HCT116 (cell line): ENCODE measurements at regions not wholly inside any gene's neighbourhood (a gene's known extent, or its start where the extent isn't known, plus 50 kb on each side); places are given as distances from the start of the nearest gene placed in this dataset.

Source experiments
- ATAC-seq: fragments of 200-7000 bp; cut with Tn5 transposase; 2 replicates; pipeline ENCODE4 v1.9.1; 2020; ENCODE audit warnings: mild to moderate bottlenecking, moderate library complexity
- BruUV-seq: library from RNA; stranded (reverse); fragments of 400-500 nt; replicated peaks from 2 replicates; lab custom pipeline; 2021; lab: Mats Ljungman, UMichigan
- CTCF ChIA-PET: fragments of 300-600 bp; sonication (Branson Sonifier 250); formaldehyde crosslinking; loops from one replicate; lab custom pipeline; 2021; ENCODE audit warnings: antibody characterized with exemption; lab: Charles Lee
- POLR2A ChIA-PET: fragments of 300-600, 350-600 bp; sonication (Branson Sonifier 250); formaldehyde crosslinking; loops from one replicate; lab custom pipeline; 2021; ENCODE audit warnings: antibody characterized with exemption; lab: Charles Lee
- RAD21 ChIA-PET, 2 experiments: fragments of 300-600 bp; sonication (Branson Sonifier 250); formaldehyde crosslinking; loops; one replicate each; lab custom pipeline; 2023; ENCODE audit warnings: low total read pairs in 2 of 2; ENCODE audit not compliant: uncharacterized antibody in 2 of 2, unreplicated experiment in 2 of 2, low non-redundant PET in 1 of 2; lab: Charles Lee
- DNase-seq: peaks from one replicate; pipeline ENCODE4 v3.0.0-alpha.2; 2010; ENCODE audit warnings: low read depth, low spot score
- H2AFZ ChIP-seq: fragments of 200-600 bp; shearing (Covaris generic), sonication (generic); 2 replicates; pipeline ENCODE4 v1.6.1; 2017; ENCODE audit warnings: low read depth, mixed run types, mixed read lengths, antibody characterized with exemption, low read length; ENCODE audit not compliant: poor library complexity, severe bottlenecking
- H3K27ac ChIP-seq: 2 replicates; pipeline ENCODE4 v1.5.1; 2012; ENCODE audit warnings: low read depth, low read length
- H3K27me3 ChIP-seq: fragments of 200-600 bp; sonication (generic); 2 replicates; pipeline ENCODE4 v1.6.1; 2016; ENCODE audit warnings: mixed run types, low read length, mixed read lengths; ENCODE audit not compliant: insufficient read depth
- H3K36me3 ChIP-seq, 2 experiments: fragments of 200-500 bp in 1 of 2; fragments of 200-600 bp in 1 of 2; sonication (Bioruptor generic) in 1 of 2; sonication (generic) in 1 of 2; 2 replicates each; pipeline versions ENCODE4 v1.5.1 to v1.6.1; 2014 to 2016; ENCODE audit warnings: low read length in 2 of 2, inconsistent platforms in 1 of 2, mixed read lengths in 1 of 2, mixed run types in 1 of 2; ENCODE audit not compliant: insufficient read depth in 2 of 2, control insufficient read depth in 1 of 2
- H3K4me1 ChIP-seq, 2 experiments: fragments of 200-600 bp in 1 of 2; sonication (generic) in 1 of 2; 2 replicates each; pipeline versions ENCODE4 v1.5.1 to v1.6.1; 2012 to 2017; ENCODE audit warnings: low read length in 2 of 2, inconsistent platforms in 1 of 2, mild to moderate bottlenecking in 1 of 2, mixed read lengths in 1 of 2, mixed run types in 1 of 2, moderate library complexity in 1 of 2; ENCODE audit not compliant: insufficient read depth in 2 of 2, control insufficient read depth in 1 of 2
- H3K4me2 ChIP-seq: fragments of 200-600 bp; sonication (generic); 2 replicates; pipeline ENCODE4 v1.6.1; 2017; ENCODE audit warnings: mixed run types, low read length, mixed read lengths
- H3K4me3 ChIP-seq, 2 experiments: fragments of 200-600 bp in 1 of 2; sonication (generic) in 1 of 2; replicated peaks in 1 of 2; 2 replicates each; pipeline ENCODE4 v1.5.1; 2011 to 2016; ENCODE audit warnings: low read length in 2 of 2, control low read depth in 1 of 2, low read depth in 1 of 2, mild to moderate bottlenecking in 1 of 2, mixed read lengths in 1 of 2, mixed run types in 1 of 2
- H3K79me2 ChIP-seq: fragments of 200-600 bp; sonication (generic); 2 replicates; pipeline ENCODE4 v1.6.1; 2017; ENCODE audit warnings: mild to moderate bottlenecking, mixed run types, low read length, moderate library complexity, mixed read lengths; ENCODE audit not compliant: insufficient read depth
- H3K9ac ChIP-seq: fragments of 200-600 bp; sonication (generic); 2 replicates; pipeline ENCODE4 v1.6.1; 2016; ENCODE audit warnings: low read length, mixed read lengths
- H3K9me2 ChIP-seq: fragments of 200-600 bp; sonication (generic), shearing (Covaris generic); 2 replicates; pipeline ENCODE4 v1.6.1; 2017; ENCODE audit warnings: mixed run types, mild to moderate bottlenecking, moderate library complexity; ENCODE audit not compliant: insufficient read depth
- H3K9me3 ChIP-seq, 2 experiments: fragments of 200-500 bp in 1 of 2; fragments of 200-600 bp in 1 of 2; sonication (Bioruptor generic) in 1 of 2; sonication (generic) in 1 of 2; 2 replicates each; pipeline ENCODE4 v1.6.1; 2014 to 2017; ENCODE audit warnings: low read length in 2 of 2, mixed read lengths in 2 of 2, inconsistent platforms in 1 of 2, low read depth in 1 of 2, mild to moderate bottlenecking in 1 of 2, mixed run types in 1 of 2, moderate library complexity in 1 of 2; ENCODE audit not compliant: control insufficient read depth in 1 of 2, insufficient read depth in 1 of 2
- H4K20me1 ChIP-seq: fragments of 200-600 bp; sonication (generic), shearing (Covaris generic); 2 replicates; pipeline ENCODE4 v1.6.1; 2017; ENCODE audit warnings: mixed run types, mild to moderate bottlenecking, moderate library complexity; ENCODE audit not compliant: insufficient read depth
- CEBPB ChIP-seq: IDR thresholded peaks from 2 replicates; pipeline ENCODE4 v1.6.1; 2012; ENCODE audit warnings: low read depth
- EZH2 ChIP-seq: fragments of 200-600 bp; sonication (generic); IDR thresholded peaks from 2 replicates; pipeline ENCODE4 v1.6.1; 2017; ENCODE audit warnings: antibody characterized with exemption, mixed run types
- EZH2phosphoT487 ChIP-seq: fragments of 200-600 bp; IDR thresholded peaks from 2 replicates; pipeline ENCODE4 v1.6.1; 2018; ENCODE audit warnings: antibody characterized with exemption, borderline replicate concordance
- SIN3A ChIP-seq: IDR thresholded peaks from 2 replicates; pipeline ENCODE4 v1.6.1; 2012; ENCODE audit warnings: low read depth
- TCF7L2 ChIP-seq: IDR thresholded peaks from 2 replicates; pipeline ENCODE4 v1.7.0; 2011; ENCODE audit warnings: borderline replicate concordance, inconsistent platforms; ENCODE audit not compliant: insufficient read depth, insufficient read length; ENCODE audit errors: extremely low read depth
- YY1 ChIP-seq: IDR thresholded peaks from 2 replicates; pipeline ENCODE4 v1.6.1; 2011; ENCODE audit warnings: low read length, low read depth, moderate library complexity, mild to moderate bottlenecking; ENCODE audit not compliant: insufficient replicate concordance; ENCODE audit errors: extremely low read depth
- ZFX ChIP-seq: fragments of 450-650 bp; IDR thresholded peaks from 2 replicates; pipeline ENCODE4 v1.6.1; 2017
- intact Hi-C: fragments of 100-400 bp; cut with micrococcal nuclease; formaldehyde crosslinking; loops from 2 replicates; pipeline ENCODE4 v1.10.0; 2022
- TF ChIP-seq, protein P1 (sequence below): IDR thresholded peaks from 2 replicates; pipeline ENCODE4 v1.6.1; 2011; ENCODE audit warnings: mild to moderate bottlenecking, low read length, moderate library complexity; ENCODE audit not compliant: insufficient replicate concordance; ENCODE audit errors: extremely low read depth

DNA sequence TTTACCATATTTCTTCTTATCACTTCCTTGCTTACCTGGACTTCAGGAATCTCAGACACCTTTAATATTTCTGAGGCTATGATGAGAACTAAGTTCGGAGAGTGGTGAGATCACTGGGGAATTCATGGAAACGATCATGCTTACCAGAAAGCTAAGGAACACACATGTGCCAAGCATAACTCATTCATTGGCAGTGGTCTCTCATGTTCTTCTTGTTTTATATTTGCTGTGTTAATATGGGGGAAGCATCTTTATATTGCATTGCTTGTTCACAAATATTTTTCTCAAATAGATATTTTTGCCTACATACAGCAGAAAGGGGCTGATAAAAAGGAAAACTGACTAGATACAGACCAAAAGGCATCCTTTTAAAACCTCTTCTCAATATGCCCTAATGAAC is 55.8 kb downstream of the COL6A6 start:
- H3K79me2 ChIP-seq, result no peaks in the 10 kb centered on the region
- BruUV-seq, result no TSS peak
- H3K9ac ChIP-seq, result no peak overlapping the region
- H4K20me1 ChIP-seq, result no peaks in the 10 kb centered on the region
- H3K4me2 ChIP-seq, result no peak overlapping the region
- H3K9me3 ChIP-seq, result no peaks in the 10 kb centered on the region
- H3K4me1 ChIP-seq, result no peaks in the 10 kb centered on the region
- POLR2A ChIA-PET, result no interaction called here
- peaks cover 73% of the 10 kb centered on the region for H3K27me3 ChIP-seq
- H3K4me3 ChIP-seq, result no peak overlapping the region
- no peak overlapping the region for H2AFZ ChIP-seq
- TF ChIP-seq TCF7L2, result no peak
- no peak for TF ChIP-seq YY1
- TF ChIP-seq, protein P1, sequence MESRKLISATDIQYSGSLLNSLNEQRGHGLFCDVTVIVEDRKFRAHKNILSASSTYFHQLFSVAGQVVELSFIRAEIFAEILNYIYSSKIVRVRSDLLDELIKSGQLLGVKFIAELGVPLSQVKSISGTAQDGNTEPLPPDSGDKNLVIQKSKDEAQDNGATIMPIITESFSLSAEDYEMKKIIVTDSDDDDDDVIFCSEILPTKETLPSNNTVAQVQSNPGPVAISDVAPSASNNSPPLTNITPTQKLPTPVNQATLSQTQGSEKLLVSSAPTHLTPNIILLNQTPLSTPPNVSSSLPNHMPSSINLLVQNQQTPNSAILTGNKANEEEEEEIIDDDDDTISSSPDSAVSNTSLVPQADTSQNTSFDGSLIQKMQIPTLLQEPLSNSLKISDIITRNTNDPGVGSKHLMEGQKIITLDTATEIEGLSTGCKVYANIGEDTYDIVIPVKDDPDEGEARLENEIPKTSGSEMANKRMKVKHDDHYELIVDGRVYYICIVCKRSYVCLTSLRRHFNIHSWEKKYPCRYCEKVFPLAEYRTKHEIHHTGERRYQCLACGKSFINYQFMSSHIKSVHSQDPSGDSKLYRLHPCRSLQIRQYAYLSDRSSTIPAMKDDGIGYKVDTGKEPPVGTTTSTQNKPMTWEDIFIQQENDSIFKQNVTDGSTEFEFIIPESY, result no peak
- no peak for TF ChIP-seq CEBPB
- no peak for TF ChIP-seq EZH2
- TF ChIP-seq EZH2phosphoT487, result no peak
- no peak for TF ChIP-seq ZFX
- no peak for TF ChIP-seq SIN3A
- RAD21 ChIA-PET, result no interaction called here
- H3K9me2 ChIP-seq, result no peaks in the 10 kb centered on the region
- H3K36me3 ChIP-seq, result no peaks in the 10 kb centered on the region
- DNase-seq, result no peak
- CTCF ChIA-PET, result no interaction called here
- intact Hi-C loops, result no loop called here
- ATAC-seq, result no peak
- H3K27ac ChIP-seq, result no peak overlapping the region
